ENCODE measurements at regions not wholly inside any gene's neighbourhood (a gene's known extent, or its start where the extent isn't known, plus 50 kb on each side); places are given as distances from the start of the nearest gene placed in this dataset.

GRCh38 chr22:48824712-48825651 is 1002.7 kb downstream of the BRD1 start:
- Histone ChIP-seq H3K27me3 (no peaks in the 10 kb centered on the region), H3K9me3 (peaks cover 0 to 1% (median 0%) of the 10 kb centered on the region in 4 donors), H3K36me3 (no peaks in the 10 kb centered on the region), H3K27ac (no peak overlapping the region), H3K4me3 (no peak overlapping the region), H3K4me1 (no peaks in the 10 kb centered on the region)
- no peak for TF ChIP-seq CTCF (IDR thresholded peaks at IDR 0.05)
- TF ChIP-seq POLR2A (IDR thresholded peaks at IDR 0.05), result no peak
- TF ChIP-seq EP300 (IDR thresholded peaks at IDR 0.05), result no peak
- 48 to 53% methylated on average over 23 of the region's 23 CpGs for WGBS, 2 donors
- DNase-seq (ENCODE audit: low spot score in 2 of 2), result no peak

- H3K27ac ChIP-seq, result no peak overlapping the region
- H3K4me3 ChIP-seq, result no peak overlapping the region
- no peaks in the 10 kb centered on the region for H3K4me1 ChIP-seq
- no peaks in the 10 kb centered on the region for H3K9me3 ChIP-seq
- H3K36me3 ChIP-seq, result no peaks in the 10 kb centered on the region
- no peaks in the 10 kb centered on the region for H3K27me3 ChIP-seq
- TF ChIP-seq EP300 (IDR thresholded peaks at IDR 0.05) (no peak), POLR2A (IDR thresholded peaks at IDR 0.05) (no peak), CTCF (IDR thresholded peaks at IDR 0.05) (no peak)
- WGBS, 2 donors, result 70 to 86% methylated on average over 8 to 11 of the region's 12 CpGs
- no peak for DNase-seq (ENCODE audit: low spot score in 2 of 2)
These were observed 1003.7 kb downstream of the BRD1 start for GRCh38 chr22:48823941-48824340.

- no peaks in the 10 kb centered on the region for H3K4me1 ChIP-seq
- WGBS, 2 donors, result 88 to 90% methylated on average over 18 to 19 of the region's 19 CpGs
- no peaks in the 10 kb centered on the region for H3K36me3 ChIP-seq
- H3K4me3 ChIP-seq, result no peak overlapping the region
- no peaks in the 10 kb centered on the region for H3K27me3 ChIP-seq
- H3K27ac ChIP-seq, result no peak overlapping the region
- TF ChIP-seq EP300 (IDR thresholded peaks at IDR 0.05), result no peak
- no peak for TF ChIP-seq POLR2A (IDR thresholded peaks at IDR 0.05)
- TF ChIP-seq CTCF (IDR thresholded peaks at IDR 0.05), result no peak
- no peaks in the 10 kb centered on the region for H3K9me3 ChIP-seq
- no peak for DNase-seq (ENCODE audit: low spot score in 2 of 2)
These were observed 1005.1 kb downstream of the BRD1 start for GRCh38 chr22:48822278-48823233.

GRCh38 chr22:48821727-48822126 is 1005.9 kb downstream of the BRD1 start:
- no peak for DNase-seq (ENCODE audit: low spot score in 2 of 2)
- 80 to 83% methylated on average over 10 of the region's 10 CpGs for WGBS, 2 donors
- Histone ChIP-seq H3K4me3 (no peak overlapping the region), H3K36me3 (no peaks in the 10 kb centered on the region), H3K27me3 (no peaks in the 10 kb centered on the region), H3K27ac (no peak overlapping the region), H3K4me1 (no peaks in the 10 kb centered on the region), H3K9me3 (no peaks in the 10 kb centered on the region)
- TF ChIP-seq POLR2A (IDR thresholded peaks at IDR 0.05) (no peak), CTCF (IDR thresholded peaks at IDR 0.05) (no peak), EP300 (IDR thresholded peaks at IDR 0.05) (no peak)

Measured in tibial nerve (tissue), 4 donors.